Muscle of leg (tissue), 3 donors: ENCODE measurements at regions not wholly inside any gene's neighbourhood (a gene's known extent, or its start where the extent isn't known, plus 50 kb on each side); places are given as distances from the start of the nearest gene placed in this dataset.

Experiments
- DNase-seq: peaks from one replicate; pipeline ENCODE4 v3.0.0; 2013
- H3K27ac ChIP-seq: one replicate; pipeline ENCODE4 v1.5.1; 2013; ENCODE audit warnings: mild to moderate bottlenecking, low read length, control low read depth
- H3K27me3 ChIP-seq: one replicate; pipeline ENCODE4 v1.6.1; 2013; ENCODE audit warnings: low read length; ENCODE audit not compliant: control insufficient read depth, insufficient read depth
- H3K36me3 ChIP-seq: one replicate; pipeline ENCODE4 v1.6.1; 2013; ENCODE audit warnings: low read length; ENCODE audit not compliant: control insufficient read depth, insufficient read depth
- H3K4me1 ChIP-seq: one replicate; pipeline ENCODE4 v1.6.1; 2013; ENCODE audit warnings: low read length; ENCODE audit not compliant: control insufficient read depth, insufficient read depth
- H3K4me3 ChIP-seq: one replicate; pipeline ENCODE4 v1.5.1; 2013; ENCODE audit warnings: low read length, control low read depth
- H3K9me3 ChIP-seq: replicated peaks from 2 replicates; pipeline ENCODE4 v1.6.1; 2013; ENCODE audit warnings: low read depth, low read length; ENCODE audit not compliant: control insufficient read depth
- WGBS: methylation state at CpG from one replicate; pipeline ENCODE4 v1.1.5; 2013; ENCODE audit warnings: missing lambda C conversion rate; ENCODE audit not compliant: insufficient coverage; 5-methylcytosine and 5-hydroxymethylcytosine counted together

- Histone ChIP-seq H3K9me3 (no peaks in the 10 kb centered on the region), H3K27ac (no peak overlapping the region), H3K4me3 (no peak overlapping the region), H3K4me1 (peaks cover 5% of the 10 kb centered on the region), H3K27me3 (no peaks in the 10 kb centered on the region), H3K36me3 (no peaks in the 10 kb centered on the region)
- DNase-seq, result no peak
- WGBS, result no CpG with 5 or more reads among the region's 2 CpGs
Measured at GRCh38 chr3:162521669-162522068, 1025.1 kb downstream of the OTOL1 start.

GRCh38 chr3:162525066-162525742, 1028.6 kb downstream of the OTOL1 start:
- H3K9me3 ChIP-seq, result no peaks in the 10 kb centered on the region
- H3K4me3 ChIP-seq, result no peak overlapping the region
- no peaks in the 10 kb centered on the region for H3K27me3 ChIP-seq
- H3K36me3 ChIP-seq, result no peaks in the 10 kb centered on the region
- peak overlapping the region; percentile 39 for H3K27ac ChIP-seq
- peaks cover 5% of the 10 kb centered on the region for H3K4me1 ChIP-seq
- 50% methylated on average over 1 of the region's 2 CpGs for WGBS
- peak; percentile 95 for DNase-seq

- no peaks in the 10 kb centered on the region for H3K27me3 ChIP-seq
- no peak overlapping the region for H3K27ac ChIP-seq
- peaks cover 5% of the 10 kb centered on the region for H3K4me1 ChIP-seq
- WGBS, result no CpG with 5 or more reads among the region's 4 CpGs
- no peak overlapping the region for H3K4me3 ChIP-seq
- peak; percentile 75 for DNase-seq
- no peaks in the 10 kb centered on the region for H3K9me3 ChIP-seq
- no peaks in the 10 kb centered on the region for H3K36me3 ChIP-seq
Measured at GRCh38 chr3:162525771-162526170, 1029.2 kb downstream of the OTOL1 start.

DNA sequence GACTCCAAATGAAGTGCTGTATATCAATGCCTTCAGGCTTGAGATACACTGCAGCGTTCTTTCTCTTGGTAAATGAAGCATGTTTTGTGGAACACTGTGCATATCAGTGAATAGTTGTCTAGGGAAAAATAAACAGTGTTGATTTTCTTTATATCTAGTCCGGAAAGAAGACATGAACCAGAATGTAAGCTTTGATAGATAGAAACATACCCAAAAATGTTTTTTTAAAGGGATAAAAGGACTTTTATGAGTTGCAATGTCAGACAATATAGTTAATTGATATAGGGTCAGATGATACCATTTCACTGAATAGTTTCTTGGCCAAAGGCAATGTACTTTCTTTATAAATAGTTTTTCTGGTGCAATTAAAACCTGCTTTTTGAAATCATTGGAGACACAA, 1037.8 kb downstream of the OTOL1 start:
- no peak for DNase-seq
- no peak overlapping the region for H3K27ac ChIP-seq
- H3K4me1 ChIP-seq, result no peaks in the 10 kb centered on the region
- WGBS, result no CpG with 5 or more reads among the region's 2 CpGs
- no peaks in the 10 kb centered on the region for H3K27me3 ChIP-seq
- H3K4me3 ChIP-seq, result no peak overlapping the region
- no peaks in the 10 kb centered on the region for H3K36me3 ChIP-seq
- no peaks in the 10 kb centered on the region for H3K9me3 ChIP-seq

DNA sequence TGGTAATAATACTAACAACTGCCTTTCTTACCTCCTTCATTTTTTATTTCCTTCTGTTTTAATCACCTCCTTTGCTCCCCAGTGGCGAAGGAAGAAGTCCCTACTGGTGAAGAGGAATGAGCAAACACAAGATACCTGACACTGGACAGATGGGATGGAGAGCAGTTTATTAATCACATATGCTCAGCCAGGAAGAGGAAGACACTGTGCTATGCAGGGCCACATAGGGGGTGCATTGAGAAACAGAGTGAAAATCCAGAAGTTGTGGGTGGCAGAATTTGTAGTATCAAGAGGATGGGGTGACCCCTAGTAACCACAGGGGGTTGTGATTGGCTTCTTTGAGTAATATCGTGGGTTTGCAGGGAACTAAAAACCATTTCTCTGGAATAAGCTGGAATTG, 1041.9 kb downstream of the OTOL1 start:
- Histone ChIP-seq H3K4me1 (no peaks in the 10 kb centered on the region), H3K27ac (no peak overlapping the region), H3K4me3 (no peak overlapping the region), H3K36me3 (no peaks in the 10 kb centered on the region), H3K9me3 (no peaks in the 10 kb centered on the region), H3K27me3 (no peaks in the 10 kb centered on the region)
- 80% methylated on average over 2 of the region's 2 CpGs for WGBS
- DNase-seq, result no peak

DNA sequence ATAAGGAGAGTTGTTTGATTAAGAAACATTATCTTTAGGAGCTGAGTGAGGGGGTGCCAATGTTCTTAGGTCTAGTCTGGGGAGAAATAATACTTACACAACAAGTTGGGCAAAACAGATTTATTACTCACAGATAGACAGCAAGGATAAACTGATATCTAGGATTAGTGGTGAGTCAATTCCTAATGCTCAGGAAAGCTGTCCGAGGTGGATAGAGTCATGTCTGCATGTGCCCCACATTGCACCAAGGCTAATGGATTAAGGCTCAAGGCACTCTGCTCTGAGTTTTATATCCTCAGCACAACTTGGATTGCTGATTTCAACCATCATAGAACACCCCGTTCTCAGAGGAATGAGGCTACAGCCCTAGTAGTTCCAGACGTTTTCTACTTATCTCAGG, 1042.3 kb downstream of the OTOL1 start:
- DNase-seq, result no peak
- no peaks in the 10 kb centered on the region for H3K36me3 ChIP-seq
- H3K4me3 ChIP-seq, result no peak overlapping the region
- no peaks in the 10 kb centered on the region for H3K27me3 ChIP-seq
- H3K4me1 ChIP-seq, result no peaks in the 10 kb centered on the region
- no peak overlapping the region for H3K27ac ChIP-seq
- WGBS, result 63% methylated on average over 1 of the region's 3 CpGs
- H3K9me3 ChIP-seq, result no peaks in the 10 kb centered on the region

DNA sequence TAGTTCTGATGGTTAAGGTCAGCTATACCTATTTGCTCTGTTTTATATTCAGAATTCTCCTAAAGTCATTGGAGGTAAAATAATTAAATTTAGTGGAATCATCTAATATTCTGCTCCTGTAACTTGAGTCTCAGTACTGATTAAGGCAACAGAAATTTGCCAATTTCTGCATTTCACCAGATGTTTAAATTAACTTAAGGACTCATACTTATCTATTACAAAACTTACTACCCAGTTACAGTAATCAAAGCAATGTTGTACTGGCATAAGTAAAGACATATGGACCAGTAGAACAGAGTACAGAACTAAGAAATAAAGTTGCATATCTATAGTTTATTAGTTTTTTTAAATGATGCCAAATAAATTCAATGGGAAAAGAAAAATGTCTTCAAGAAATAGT, 1043.8 kb downstream of the OTOL1 start:
- no peak for DNase-seq
- Histone ChIP-seq H3K4me1 (no peaks in the 10 kb centered on the region), H3K36me3 (no peaks in the 10 kb centered on the region), H3K9me3 (no peaks in the 10 kb centered on the region), H3K27me3 (no peaks in the 10 kb centered on the region), H3K4me3 (no peak overlapping the region), H3K27ac (no peak overlapping the region)

- DNase-seq, result no peak
- H3K4me3 ChIP-seq, result no peak overlapping the region
- no peak overlapping the region for H3K27ac ChIP-seq
- no peaks in the 10 kb centered on the region for H3K4me1 ChIP-seq
- H3K36me3 ChIP-seq, result no peaks in the 10 kb centered on the region
- no peaks in the 10 kb centered on the region for H3K27me3 ChIP-seq
- no peaks in the 10 kb centered on the region for H3K9me3 ChIP-seq
- 93% methylated on average over 2 of the region's 2 CpGs for WGBS
Measured at GRCh38 chr3:162541923-162542322, 1045.3 kb downstream of the OTOL1 start.

GRCh38 chr3:162544246-162544645, 1047.6 kb downstream of the OTOL1 start:
- Histone ChIP-seq H3K36me3 (no peaks in the 10 kb centered on the region), H3K4me3 (no peak overlapping the region), H3K27ac (no peak overlapping the region), H3K4me1 (no peaks in the 10 kb centered on the region), H3K9me3 (no peaks in the 10 kb centered on the region), H3K27me3 (no peaks in the 10 kb centered on the region)
- 100% methylated on average over 1 of the region's 3 CpGs for WGBS
- DNase-seq, result no peak

DNA sequence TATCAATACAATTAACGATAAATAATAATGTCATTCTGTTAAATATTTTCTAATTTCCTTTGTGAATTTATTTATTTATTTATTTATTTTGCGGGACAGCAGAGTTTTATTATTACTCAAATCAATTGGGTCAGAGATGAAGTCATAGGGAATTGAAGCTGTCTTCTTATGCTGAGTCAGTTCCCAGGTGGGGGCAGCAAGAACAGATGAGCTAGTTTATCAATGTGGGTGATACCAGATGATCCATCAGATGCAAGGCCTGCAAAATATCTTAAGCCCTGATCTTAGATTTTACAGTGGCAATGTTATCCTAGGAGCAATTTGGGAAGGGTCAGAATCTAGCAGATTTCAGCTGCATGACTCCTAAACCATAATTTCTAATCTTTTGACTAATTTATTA, 1050.3 kb downstream of the OTOL1 start:
- Histone ChIP-seq H3K4me3 (no peak overlapping the region), H3K4me1 (no peaks in the 10 kb centered on the region), H3K27ac (no peak overlapping the region), H3K36me3 (no peaks in the 10 kb centered on the region), H3K27me3 (no peaks in the 10 kb centered on the region), H3K9me3 (no peaks in the 10 kb centered on the region)
- WGBS, result no CpG with 5 or more reads among the region's 2 CpGs
- no peak for DNase-seq

GRCh38 chr3:162547321-162547720, 1050.7 kb downstream of the OTOL1 start:
- H3K4me1 ChIP-seq, result no peaks in the 10 kb centered on the region
- WGBS, result no CpG with 5 or more reads among the region's 3 CpGs
- no peaks in the 10 kb centered on the region for H3K9me3 ChIP-seq
- H3K27me3 ChIP-seq, result no peaks in the 10 kb centered on the region
- no peaks in the 10 kb centered on the region for H3K36me3 ChIP-seq
- no peak overlapping the region for H3K27ac ChIP-seq
- no peak overlapping the region for H3K4me3 ChIP-seq
- DNase-seq, result no peak
